HG02840 (cell line): ENCODE measurements at regions not wholly inside any gene's neighbourhood (a gene's known extent, or its start where the extent isn't known, plus 50 kb on each side); places are given as distances from the start of the nearest gene placed in this dataset.

Experiments
- ATAC-seq: cut with Tn5 transposase; IDR thresholded peaks from one replicate; pipeline ENCODE4 v1.9.1; 2021; ENCODE audit warnings: mild to moderate bottlenecking, moderate library complexity, moderate number of reproducible peaks; ENCODE audit not compliant: unreplicated experiment, low FRiP score

DNA sequence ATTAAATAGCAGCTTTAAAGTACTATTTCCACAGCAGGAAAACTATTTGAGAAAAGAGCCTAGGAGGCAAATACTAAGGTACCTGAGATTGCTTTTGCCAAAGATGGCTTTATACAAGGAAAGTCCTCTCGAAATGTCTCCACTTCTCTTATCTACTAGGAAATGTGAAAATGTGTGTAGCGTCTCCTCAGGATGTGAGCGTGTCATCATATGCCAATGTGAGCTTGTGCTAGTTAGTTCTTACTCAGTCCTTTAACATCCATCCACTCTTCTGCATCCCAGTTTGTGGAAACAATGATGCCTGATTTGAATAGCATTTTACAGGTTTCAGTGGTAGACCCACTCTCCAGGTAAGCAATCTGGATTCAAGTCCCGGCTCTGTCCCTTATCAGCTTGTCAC, 421.0 kb downstream of the DYNC2H1 start:
- no peak for ATAC-seq

DNA sequence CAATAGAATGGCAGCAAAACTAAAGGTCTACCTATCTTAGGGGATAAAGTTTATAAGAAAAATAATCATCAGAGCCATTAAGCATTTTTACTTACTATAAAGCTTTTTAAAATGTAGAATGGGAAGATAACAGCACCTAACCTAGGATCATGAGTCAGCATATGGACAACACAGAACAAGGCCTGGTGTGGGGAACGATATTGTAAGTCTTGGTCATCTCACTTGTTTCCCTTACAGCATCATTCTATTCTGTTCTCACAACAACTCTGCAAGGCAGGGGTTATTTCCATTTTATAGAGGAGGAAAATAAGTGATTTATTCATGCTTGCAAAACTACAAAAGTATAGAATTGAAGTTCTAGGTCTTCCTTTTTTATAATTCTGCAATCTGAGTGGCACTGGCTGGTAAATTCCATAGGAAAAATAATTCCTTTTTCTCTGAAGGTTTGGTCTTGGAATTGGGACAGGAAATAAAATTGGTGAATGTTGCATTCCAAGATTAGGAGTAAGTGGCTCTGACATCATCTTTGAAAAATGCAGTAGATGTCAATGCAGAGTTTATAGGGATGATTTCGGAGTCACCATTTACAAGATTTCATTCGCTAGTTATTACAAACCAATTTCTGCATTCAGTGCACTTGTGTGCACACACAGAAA, 423.0 kb downstream of the DYNC2H1 start:
- no peak for ATAC-seq

DNA sequence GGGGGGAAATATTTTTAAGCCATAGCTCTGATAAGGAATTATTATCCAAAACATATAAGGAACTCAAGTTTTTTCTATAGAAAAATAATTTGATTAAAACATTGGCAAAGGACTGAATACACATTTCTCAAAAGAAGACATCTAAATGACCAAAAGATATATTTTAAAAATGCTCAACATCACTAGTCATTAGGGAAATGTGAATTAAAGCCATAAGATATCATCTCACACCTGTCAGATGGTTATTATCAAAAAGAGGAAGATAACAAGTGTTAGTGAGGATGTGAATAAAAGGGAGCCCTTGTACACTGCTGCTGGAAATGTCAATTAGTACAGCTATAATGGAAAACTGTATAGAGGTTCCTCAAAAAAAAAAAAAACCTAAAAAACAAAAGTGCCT, 425.0 kb downstream of the DYNC2H1 start:
- no peak for ATAC-seq

DNA sequence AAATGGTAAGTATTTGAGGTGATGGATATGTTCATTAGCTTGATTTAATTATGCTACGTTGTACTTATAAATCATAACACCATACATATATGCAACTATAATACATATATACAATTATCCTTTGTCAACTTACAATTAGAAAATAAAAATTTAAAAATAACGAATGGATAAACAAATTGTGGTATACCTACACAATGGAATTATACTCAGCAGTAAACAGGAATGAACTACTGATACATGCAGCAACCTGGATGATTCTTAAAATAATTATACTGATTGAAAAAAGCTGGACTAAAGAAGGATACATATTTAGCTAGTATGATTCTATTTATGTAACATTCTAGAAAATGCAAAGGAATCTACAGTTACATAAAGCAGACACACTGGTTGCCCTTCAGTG, 425.7 kb downstream of the DYNC2H1 start:
- no peak for ATAC-seq

DNA sequence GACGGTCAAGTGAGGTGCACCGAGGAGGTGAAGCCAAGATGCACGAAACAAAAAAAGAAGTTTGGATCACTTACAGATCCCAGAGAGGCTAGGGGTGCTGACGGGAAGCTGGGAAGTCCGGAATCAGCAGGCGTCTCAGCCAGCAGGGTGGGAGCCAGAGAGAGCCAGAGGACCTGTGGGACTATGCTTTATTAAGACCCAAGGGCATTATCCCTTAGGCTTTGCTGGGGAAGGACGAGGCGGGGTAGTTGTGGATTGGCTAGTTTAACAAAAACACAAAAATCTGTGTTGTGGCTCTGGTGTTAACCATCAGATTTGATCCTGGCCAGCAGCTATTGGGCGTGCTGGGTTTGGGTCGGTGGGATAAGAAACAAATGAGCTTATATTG, 427.1 kb downstream of the DYNC2H1 start:
- ATAC-seq = no peak

DNA sequence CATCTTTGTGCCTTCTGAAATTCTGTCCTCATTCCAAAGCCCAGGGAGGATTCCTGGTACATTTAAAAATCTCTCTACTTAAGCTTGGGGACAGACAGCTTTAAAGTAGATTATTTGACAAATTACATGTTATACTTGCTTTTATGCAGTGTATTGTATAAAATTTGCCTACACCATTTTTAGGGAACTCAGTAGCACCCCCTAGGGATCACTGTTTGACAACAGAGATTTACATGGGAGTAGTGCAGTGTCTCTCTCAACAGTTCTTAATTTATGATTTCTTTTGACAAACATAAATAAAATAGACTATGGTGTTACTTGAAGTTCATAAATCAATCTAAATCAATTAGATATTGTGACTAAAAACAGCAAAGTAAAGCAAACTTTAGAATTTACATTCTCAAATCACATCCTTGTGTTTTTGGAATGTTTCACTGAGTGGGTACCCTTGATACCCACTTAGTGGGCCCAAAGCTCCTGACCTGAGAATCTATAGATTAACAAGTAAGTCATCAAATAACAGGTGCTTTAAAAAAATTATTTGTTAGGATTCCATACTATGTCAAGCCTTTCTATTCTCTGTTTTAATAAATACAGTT, 428.8 kb downstream of the DYNC2H1 start:
- ATAC-seq = no peak

DNA sequence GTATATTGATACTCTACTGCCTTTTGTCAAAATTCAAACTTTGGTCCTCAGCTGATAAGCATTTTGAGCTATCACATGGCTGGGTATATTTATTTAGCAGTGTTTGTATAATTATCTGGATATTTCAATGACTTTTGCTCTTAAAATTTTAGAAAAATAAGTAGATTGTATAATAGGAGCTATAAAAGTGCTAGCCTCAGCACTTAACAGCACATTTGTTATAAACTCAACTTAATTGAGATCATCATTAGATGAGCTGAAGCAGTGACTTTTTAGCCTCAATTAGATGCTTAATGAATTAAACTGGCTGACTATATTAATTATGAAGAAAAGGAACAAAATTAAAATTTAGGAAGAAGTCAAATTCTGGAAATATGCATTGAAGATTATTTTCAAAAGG, 429.9 kb downstream of the DYNC2H1 start:
- no peak for ATAC-seq

DNA sequence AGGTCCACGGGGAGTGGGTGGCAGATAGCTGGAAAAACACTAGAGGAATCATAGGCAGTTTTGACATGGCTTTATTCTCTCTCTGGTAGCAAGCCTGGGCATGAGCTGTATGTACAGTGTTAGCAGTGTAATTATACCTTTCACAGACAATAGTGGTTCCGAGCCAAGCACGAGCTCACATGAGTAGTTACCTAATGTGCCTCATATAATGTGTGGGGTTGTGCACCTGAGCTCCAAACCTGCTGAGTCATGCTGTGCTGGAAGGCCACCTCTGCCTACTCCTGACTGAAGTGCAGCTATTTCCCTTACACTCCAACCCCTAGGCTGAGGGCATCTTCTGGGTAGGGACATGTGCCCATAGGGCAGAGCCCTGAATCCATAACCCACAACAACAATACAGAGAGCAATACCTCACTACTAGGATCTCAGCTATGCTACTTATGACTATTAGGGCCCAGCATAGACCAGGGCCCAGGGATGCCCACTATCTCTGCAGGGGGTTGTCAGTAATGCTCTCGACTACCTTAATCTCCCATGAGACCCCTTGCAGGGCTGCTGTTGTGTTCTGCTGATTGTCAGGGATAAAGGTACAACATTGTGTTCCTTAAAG, 432.1 kb downstream of the DYNC2H1 start:
- ATAC-seq = no peak

DNA sequence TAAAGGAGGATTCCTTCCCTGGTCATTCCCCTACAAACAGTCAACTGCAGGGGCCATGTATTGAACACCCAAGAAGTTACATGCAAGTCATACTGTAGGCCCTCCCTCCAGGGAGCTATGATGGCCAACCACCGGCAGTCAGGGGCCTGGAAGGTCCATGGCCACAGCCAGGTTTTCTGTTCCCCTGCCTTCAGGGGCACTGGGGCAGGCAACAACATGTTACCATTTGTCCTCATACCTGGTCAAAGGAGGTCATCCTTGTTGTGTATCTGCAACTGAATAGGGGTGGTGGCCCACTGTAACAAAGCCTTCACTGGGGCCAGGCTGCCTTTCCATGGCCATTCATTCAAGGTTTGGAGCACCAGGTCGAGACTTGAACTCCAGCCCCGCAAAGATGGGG, 433.6 kb downstream of the DYNC2H1 start:
- no peak for ATAC-seq

DNA sequence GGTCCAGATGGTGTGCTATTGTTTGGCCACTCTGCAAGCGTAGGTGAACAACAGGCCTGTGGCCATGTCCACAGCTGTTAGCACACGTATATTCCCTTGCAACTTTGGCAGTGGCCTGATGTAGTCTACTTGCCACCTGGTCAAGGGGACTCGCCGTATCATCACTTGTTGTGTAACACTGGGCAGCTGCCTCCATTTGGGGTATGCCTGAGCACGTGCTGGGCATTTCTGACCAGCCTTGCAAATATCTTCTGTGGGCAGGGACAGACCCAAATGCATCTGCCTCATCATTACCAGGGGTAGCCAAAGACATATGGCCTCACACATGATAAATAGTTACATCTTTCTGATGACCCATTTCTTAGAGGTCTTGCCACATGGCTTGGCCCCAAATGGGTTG, 434.2 kb downstream of the DYNC2H1 start:
- no peak for ATAC-seq

DNA sequence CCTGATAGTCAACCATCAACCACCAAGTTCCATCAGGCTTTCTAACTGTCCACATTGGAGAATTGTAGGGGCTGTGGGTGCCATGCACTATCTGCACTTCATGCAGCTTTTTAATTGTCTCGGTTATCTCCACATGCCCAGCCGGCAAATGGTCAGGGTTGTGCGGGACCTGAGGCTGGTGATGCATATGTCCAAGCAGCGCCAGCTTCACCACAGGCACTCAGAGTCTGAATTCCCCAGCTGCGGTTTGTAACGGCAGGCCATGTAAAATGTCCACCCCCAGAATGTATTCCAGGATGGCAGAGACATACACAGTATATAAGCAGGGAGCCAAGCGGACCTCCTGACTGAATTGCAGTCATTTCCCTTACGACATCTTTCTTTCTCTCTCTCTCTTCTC, 435.6 kb downstream of the DYNC2H1 start:
- ATAC-seq = no peak

DNA sequence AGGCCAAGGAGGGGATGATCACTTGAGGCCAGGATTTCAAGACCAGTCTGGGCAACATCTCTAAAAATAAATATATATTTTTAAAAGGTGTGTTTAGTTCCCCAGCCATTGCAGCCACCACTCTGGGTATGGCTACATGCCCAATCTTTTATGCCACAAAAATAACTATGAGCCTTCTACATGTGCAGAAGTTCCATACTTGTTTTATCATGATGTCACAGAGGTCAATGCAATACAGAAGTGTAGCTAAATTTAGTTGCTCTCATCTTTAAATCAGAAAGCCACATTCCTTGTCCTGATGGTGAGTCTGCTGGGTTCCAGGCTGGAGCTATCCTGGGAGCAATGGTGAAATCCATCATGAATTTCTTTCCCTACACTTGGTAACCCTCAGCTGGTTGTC, 436.3 kb downstream of the DYNC2H1 start:
- no peak for ATAC-seq

DNA sequence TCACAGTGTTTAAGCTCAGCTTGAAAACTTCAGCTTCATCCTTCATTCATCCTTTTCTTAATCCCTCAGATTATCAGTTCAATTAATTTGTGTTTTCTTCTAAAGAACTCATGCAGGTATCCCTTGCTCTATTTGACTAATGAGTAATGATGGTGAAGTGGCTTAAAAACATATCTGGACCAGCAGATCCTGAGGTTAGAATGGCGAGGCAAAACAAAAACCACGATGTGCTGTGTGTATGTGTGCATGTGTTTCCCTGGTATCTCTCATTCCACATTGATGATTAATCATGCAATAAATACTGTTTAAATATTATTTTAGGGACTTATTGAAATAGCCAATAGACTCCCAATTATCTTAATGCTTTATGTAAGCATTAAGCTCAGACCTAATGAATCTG, 437.0 kb downstream of the DYNC2H1 start:
- ATAC-seq = no peak

DNA sequence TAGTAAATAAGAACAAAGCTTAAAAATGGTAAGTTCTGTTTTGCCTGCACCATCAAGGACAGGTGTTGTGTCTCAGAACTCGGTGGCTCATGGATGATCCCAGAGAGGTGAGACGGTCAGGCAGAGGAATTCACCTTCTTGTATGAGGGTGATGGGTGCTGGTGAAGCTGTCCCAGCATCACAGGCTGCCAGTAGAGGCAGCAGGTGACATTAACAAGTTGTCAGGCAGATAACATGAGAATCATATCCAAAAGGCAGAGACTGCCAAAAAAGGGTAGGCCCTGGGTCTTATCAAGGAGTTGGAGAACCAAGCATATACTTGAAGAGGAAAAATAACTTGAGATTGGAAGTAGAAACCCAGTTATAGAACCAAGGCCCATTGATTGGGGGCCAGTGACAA, 437.8 kb downstream of the DYNC2H1 start:
- ATAC-seq = no peak

DNA sequence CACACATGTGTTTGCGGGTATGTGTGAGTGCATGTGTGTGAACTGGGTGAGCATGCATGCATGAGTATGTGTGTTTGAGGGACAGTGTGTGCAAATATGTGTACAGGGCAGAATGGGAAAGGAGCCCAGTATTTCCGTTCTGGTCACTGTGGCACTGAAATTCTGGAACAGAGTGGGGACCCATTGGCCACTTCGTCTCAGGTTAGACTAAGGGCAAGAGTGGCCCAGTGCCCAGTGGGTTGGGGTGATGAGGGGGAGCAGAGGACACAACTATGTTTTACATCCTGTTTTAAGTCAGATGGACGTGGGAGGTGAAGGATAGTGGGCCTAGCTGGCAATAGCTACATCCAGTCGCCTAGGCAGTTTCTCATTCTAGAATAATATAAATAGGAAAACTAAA, 438.5 kb downstream of the DYNC2H1 start:
- no peak for ATAC-seq

DNA sequence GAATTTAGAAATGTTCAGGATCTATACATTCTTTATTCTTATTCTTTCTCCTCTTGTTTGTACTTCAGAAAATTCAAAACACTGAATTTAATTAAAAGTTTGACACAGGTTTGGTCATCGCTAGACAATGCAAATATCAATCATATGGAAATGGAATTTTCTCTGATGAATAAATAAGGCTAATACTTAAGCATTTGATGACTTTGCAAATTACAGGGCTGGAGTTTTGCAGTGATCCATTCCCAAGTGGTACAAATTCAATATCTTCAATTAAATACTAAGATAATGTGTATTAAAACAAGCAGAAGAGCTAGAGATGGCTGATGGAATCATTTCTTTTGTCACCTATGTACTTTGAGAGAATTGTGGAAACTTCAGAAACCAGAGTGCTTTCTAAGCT, 439.6 kb downstream of the DYNC2H1 start:
- no peak for ATAC-seq

DNA sequence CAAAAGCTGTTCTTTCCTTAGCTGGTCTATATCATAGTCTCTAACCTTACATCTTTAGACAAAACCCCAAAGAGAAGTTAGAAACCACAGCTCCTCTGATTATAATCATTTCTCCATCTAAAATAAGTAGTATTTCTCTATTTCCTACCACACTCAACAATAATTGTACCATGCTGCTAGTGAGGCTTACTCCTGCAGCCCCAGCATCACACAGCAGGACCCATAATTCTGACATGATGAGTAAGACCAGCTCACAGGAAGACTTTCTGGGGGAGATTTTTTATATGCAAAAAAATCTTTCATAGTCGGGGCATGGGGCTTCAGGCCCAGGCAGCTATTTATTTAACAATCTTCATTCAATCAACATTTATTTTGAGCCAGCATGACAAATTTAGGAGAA, 441.6 kb downstream of the DYNC2H1 start:
- ATAC-seq = no peak

DNA sequence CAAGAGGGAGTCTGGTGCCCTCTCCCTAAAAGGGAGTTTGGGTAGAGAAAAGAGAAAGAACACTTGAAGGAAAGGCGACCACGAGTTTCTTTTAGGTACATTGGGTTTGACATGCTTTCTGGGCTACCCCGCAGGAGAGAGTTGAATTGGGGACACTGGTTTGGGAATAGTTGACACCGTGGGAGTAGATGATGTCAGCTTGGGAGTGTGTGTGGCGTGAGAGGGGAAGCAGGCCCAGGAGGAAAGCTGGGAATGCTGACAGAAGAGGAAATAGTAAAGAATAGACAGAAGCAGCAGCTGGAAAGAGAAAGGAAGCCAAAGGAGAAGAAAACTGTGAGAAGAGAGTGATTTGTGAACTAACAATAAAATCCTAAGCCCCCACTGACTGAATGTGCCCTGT, 442.9 kb downstream of the DYNC2H1 start:
- no peak for ATAC-seq

DNA sequence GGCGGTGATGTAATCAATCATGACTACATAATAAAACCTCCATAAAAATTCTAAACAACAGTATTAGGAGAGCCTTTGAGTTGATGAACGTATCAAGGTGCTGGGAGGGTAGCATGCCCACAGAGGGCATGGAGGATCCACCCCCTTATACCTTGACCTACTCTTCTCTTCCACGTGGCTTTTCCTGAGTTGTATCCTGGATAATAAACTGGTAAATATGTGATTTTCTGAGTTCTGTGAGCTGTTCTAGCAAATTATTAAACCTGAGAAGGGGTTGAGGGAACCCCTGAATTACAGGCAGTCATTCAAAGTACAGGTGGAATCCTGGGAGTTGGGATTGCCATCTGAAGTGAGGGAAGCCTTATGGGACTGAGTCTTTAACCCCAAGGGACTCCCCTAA, 446.9 kb downstream of the DYNC2H1 start:
- no peak for ATAC-seq

DNA sequence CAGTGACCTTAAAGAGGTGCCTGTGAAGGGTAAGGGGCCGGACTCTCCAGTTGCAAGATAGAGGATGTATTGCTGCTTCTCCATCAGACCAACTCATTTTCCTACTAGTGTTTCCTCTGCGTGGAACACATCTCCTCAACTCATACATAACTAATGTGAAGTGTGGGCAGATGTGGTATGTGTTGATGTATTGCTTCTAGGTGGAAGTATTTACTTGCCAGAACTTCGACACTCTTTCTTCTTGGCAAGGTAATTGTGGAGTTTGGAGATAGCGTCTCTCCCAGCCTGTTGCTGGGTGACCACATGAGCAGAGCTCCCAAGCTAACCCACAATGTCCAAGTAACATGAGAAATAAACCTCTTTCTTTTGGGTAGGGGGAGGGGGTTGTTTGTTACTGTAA, 456.9 kb downstream of the DYNC2H1 start:
- ATAC-seq = no peak

DNA sequence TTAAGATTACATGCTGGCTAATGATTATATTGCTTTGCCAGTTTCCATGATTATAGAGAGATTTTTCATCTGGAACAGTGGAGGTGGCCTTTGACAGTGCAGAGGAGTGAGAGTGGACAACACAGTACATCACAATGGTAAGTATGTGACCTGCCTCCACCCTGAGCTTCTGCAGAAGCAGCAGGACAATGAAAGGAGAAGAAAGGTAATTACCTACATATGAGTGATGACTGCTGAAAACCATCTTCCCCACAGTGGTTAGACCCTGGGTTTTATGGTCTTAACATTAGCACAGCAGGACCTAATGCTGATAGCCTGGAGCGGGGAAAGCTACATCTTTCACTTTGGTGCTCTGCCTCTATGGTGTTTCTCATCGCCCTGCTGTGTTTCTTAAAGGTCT, 454.7 kb upstream of the DDI1 start:
- ATAC-seq = no peak

DNA sequence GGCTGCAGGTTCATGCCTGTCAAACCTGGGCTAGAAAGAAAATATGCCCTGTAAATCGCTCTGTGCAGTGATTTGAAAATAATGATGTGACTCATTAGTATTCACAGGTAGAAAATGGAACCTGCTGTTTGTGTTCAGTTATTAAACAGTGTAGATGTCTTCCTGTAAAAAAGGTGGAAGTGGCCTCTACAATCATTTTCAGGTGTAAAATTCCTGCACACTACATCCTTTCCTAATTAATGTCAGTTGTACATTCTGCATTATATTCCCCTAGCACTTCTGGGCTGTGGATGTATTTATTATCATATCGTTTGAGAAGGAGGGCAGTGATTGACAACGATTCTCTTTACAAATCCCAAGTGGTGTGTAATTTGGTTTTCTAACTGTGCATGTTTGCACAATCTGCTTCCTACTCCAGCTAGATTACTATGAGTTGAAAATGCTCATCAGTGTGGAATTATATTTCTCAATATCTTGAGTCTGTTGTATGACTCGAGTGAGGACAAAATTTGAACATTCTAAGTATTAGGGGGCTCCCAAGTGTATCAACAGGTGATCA, 454.0 kb upstream of the DDI1 start:
- ATAC-seq = no peak
